ENCODE measurements at regions not wholly inside any gene's neighbourhood (a gene's known extent, or its start where the extent isn't known, plus 50 kb on each side); places are given as distances from the start of the nearest gene placed in this dataset.

- H3K27ac Mint-ChIP-seq, result no peak overlapping the region
- no peaks in the 10 kb centered on the region for H3K27me3 Mint-ChIP-seq (ENCODE audit: insufficient read depth)
- H3K4me3 Mint-ChIP-seq, result no peak overlapping the region
- no peaks in the 10 kb centered on the region for H3K9me3 Mint-ChIP-seq
- DNase-seq (ENCODE audit: low spot score), result no peak
- intact Hi-C loops (cut with micrococcal nuclease), result no loop called here
- no peaks in the 10 kb centered on the region for H3K36me3 Mint-ChIP-seq (ENCODE audit: low read depth)
- H3K4me1 Mint-ChIP-seq (ENCODE audit: low read depth), result no peaks in the 10 kb centered on the region
These were observed 207.5 kb downstream of the PDCD6IP start for GRCh38 chr3:34005886-34006285.

- no peak for DNase-seq (ENCODE audit: low spot score)
- H3K9me3 Mint-ChIP-seq, result no peaks in the 10 kb centered on the region
- H3K4me1 Mint-ChIP-seq (ENCODE audit: low read depth), result no peaks in the 10 kb centered on the region
- intact Hi-C loops (cut with micrococcal nuclease), result no loop called here
- H3K27ac Mint-ChIP-seq, result no peak overlapping the region
- no peaks in the 10 kb centered on the region for H3K36me3 Mint-ChIP-seq (ENCODE audit: low read depth)
- no peak overlapping the region for H3K4me3 Mint-ChIP-seq
- H3K27me3 Mint-ChIP-seq (ENCODE audit: insufficient read depth), result no peaks in the 10 kb centered on the region
These were observed 209.8 kb downstream of the PDCD6IP start for GRCh38 chr3:34008191-34008590.

- Mint-ChIP-seq H3K4me3 (no peak overlapping the region), H3K36me3 (ENCODE audit: low read depth) (no peaks in the 10 kb centered on the region), H3K27ac (no peak overlapping the region), H3K27me3 (ENCODE audit: insufficient read depth) (no peaks in the 10 kb centered on the region), H3K4me1 (ENCODE audit: low read depth) (no peaks in the 10 kb centered on the region), H3K9me3 (no peaks in the 10 kb centered on the region)
- no peak for DNase-seq (ENCODE audit: low spot score)
- intact Hi-C loops (cut with micrococcal nuclease), result no loop called here
These were observed 210.7 kb downstream of the PDCD6IP start for GRCh38 chr3:34008836-34009809.

GRCh38 chr3:34011171-34012101 is 213.0 kb downstream of the PDCD6IP start:
- no peaks in the 10 kb centered on the region for H3K9me3 Mint-ChIP-seq
- no peaks in the 10 kb centered on the region for H3K36me3 Mint-ChIP-seq (ENCODE audit: low read depth)
- no peak overlapping the region for H3K27ac Mint-ChIP-seq
- DNase-seq (ENCODE audit: low spot score), result no peak
- H3K4me3 Mint-ChIP-seq, result no peak overlapping the region
- no peaks in the 10 kb centered on the region for H3K27me3 Mint-ChIP-seq (ENCODE audit: insufficient read depth)
- intact Hi-C loops (cut with micrococcal nuclease), result no loop called here
- no peaks in the 10 kb centered on the region for H3K4me1 Mint-ChIP-seq (ENCODE audit: low read depth)

- Mint-ChIP-seq H3K27me3 (ENCODE audit: insufficient read depth) (no peaks in the 10 kb centered on the region), H3K36me3 (ENCODE audit: low read depth) (no peaks in the 10 kb centered on the region), H3K9me3 (no peaks in the 10 kb centered on the region), H3K27ac (no peak overlapping the region), H3K4me1 (ENCODE audit: low read depth) (peaks cover 6% of the 10 kb centered on the region), H3K4me3 (no peak overlapping the region)
- intact Hi-C loops (cut with micrococcal nuclease), result no loop called here
- no peak for DNase-seq (ENCODE audit: low spot score)
These were observed 213.7 kb downstream of the PDCD6IP start for GRCh38 chr3:34012102-34012461.

- Mint-ChIP-seq H3K4me1 (ENCODE audit: low read depth) (peaks cover 12% of the 10 kb centered on the region), H3K27me3 (ENCODE audit: insufficient read depth) (no peaks in the 10 kb centered on the region), H3K36me3 (ENCODE audit: low read depth) (peaks cover 2% of the 10 kb centered on the region), H3K9me3 (no peaks in the 10 kb centered on the region), H3K4me3 (no peak overlapping the region), H3K27ac (no peak overlapping the region)
- DNase-seq (ENCODE audit: low spot score), result no peak
- intact Hi-C loops (cut with micrococcal nuclease), result no loop called here
These were observed 215.6 kb downstream of the PDCD6IP start for GRCh38 chr3:34013818-34014570.

- Mint-ChIP-seq H3K4me3 (no peak overlapping the region), H3K27me3 (ENCODE audit: insufficient read depth) (peaks cover 2% of the 10 kb centered on the region), H3K36me3 (ENCODE audit: low read depth) (peaks cover 3% of the 10 kb centered on the region), H3K9me3 (no peaks in the 10 kb centered on the region), H3K4me1 (ENCODE audit: low read depth) (peaks cover 12% of the 10 kb centered on the region), H3K27ac (no peak overlapping the region)
- DNase-seq (ENCODE audit: low spot score), result no peak
- intact Hi-C loops (cut with micrococcal nuclease), result loop anchor here (5.0 kb wide), 1 partner anchor 133 kb away; no protein-coding TSS in a partner anchor
These were observed 217.0 kb downstream of the PDCD6IP start for GRCh38 chr3:34015204-34016142.

GRCh38 chr3:34016925-34017587 is 218.6 kb downstream of the PDCD6IP start:
- peak; percentile 14 for DNase-seq (ENCODE audit: low spot score)
- Mint-ChIP-seq H3K4me3 (no peak overlapping the region), H3K4me1 (ENCODE audit: low read depth) (peaks cover 12% of the 10 kb centered on the region), H3K36me3 (ENCODE audit: low read depth) (peaks cover 3% of the 10 kb centered on the region), H3K27ac (peak overlapping the region; percentile 35), H3K9me3 (no peaks in the 10 kb centered on the region), H3K27me3 (ENCODE audit: insufficient read depth) (peaks cover 2% of the 10 kb centered on the region)
- intact Hi-C loops (cut with micrococcal nuclease), result loop anchor here (5.0 kb wide), 1 partner anchor 135 kb away; no protein-coding TSS in a partner anchor

GRCh38 chr3:34017757-34018156 is 219.3 kb downstream of the PDCD6IP start:
- Mint-ChIP-seq H3K4me1 (ENCODE audit: low read depth) (peaks cover 12% of the 10 kb centered on the region), H3K27ac (no peak overlapping the region), H3K4me3 (no peak overlapping the region), H3K36me3 (ENCODE audit: low read depth) (peaks cover 3% of the 10 kb centered on the region), H3K9me3 (no peaks in the 10 kb centered on the region), H3K27me3 (ENCODE audit: insufficient read depth) (peaks cover 2% of the 10 kb centered on the region)
- intact Hi-C loops (cut with micrococcal nuclease), result loop anchor here (5.0 kb wide), 1 partner anchor 135 kb away; no protein-coding TSS in a partner anchor
- DNase-seq (ENCODE audit: low spot score), result no peak

- Mint-ChIP-seq H3K4me3 (no peak overlapping the region), H3K4me1 (ENCODE audit: low read depth) (peaks cover 12% of the 10 kb centered on the region), H3K36me3 (ENCODE audit: low read depth) (peaks cover 3% of the 10 kb centered on the region), H3K27me3 (ENCODE audit: insufficient read depth) (peaks cover 2% of the 10 kb centered on the region), H3K9me3 (no peaks in the 10 kb centered on the region), H3K27ac (no peak overlapping the region)
- intact Hi-C loops (cut with micrococcal nuclease), result loop anchor here (5.0 kb wide), 1 partner anchor 137 kb away; no protein-coding TSS in a partner anchor
- DNase-seq (ENCODE audit: low spot score), result no peak
These were observed 220.7 kb downstream of the PDCD6IP start for GRCh38 chr3:34019158-34019557.

GRCh38 chr3:34020170-34020569 is 221.7 kb downstream of the PDCD6IP start:
- Mint-ChIP-seq H3K27ac (no peak overlapping the region), H3K36me3 (ENCODE audit: low read depth) (peaks cover 3% of the 10 kb centered on the region), H3K27me3 (ENCODE audit: insufficient read depth) (peaks cover 2% of the 10 kb centered on the region), H3K9me3 (no peaks in the 10 kb centered on the region), H3K4me1 (ENCODE audit: low read depth) (peaks cover 12% of the 10 kb centered on the region), H3K4me3 (no peak overlapping the region)
- intact Hi-C loops (cut with micrococcal nuclease), result no loop called here
- DNase-seq (ENCODE audit: low spot score), result no peak
